SK-N-MC (cell line): ENCODE measurements at regions not wholly inside any gene's neighbourhood (a gene's known extent, or its start where the extent isn't known, plus 50 kb on each side); places are given as distances from the start of the nearest gene placed in this dataset.

Experiments
- EZH2 ChIP-seq: fragments of 200-600 bp; sonication (generic); IDR thresholded peaks from one replicate; pipeline ENCODE4 v1.6.1; 2017; ENCODE audit warnings: antibody characterized with exemption
- POLR2AphosphoS5 ChIP-seq: IDR thresholded peaks from 2 replicates; pipeline ENCODE4 v1.6.1; 2012; ENCODE audit warnings: mild to moderate bottlenecking, low read depth, low read length, borderline replicate concordance

- TF ChIP-seq EZH2 = no peak
- no peak for TF ChIP-seq POLR2AphosphoS5
Measured at GRCh38 chr2:239724851-239725550, 300.1 kb downstream of the NDUFA10 start.
